ENCODE measurements at regions not wholly inside any gene's neighbourhood (a gene's known extent, or its start where the extent isn't known, plus 50 kb on each side); places are given as distances from the start of the nearest gene placed in this dataset.
A peak's percentile ranks its signal among the peaks of the same experiment; 100 is the strongest.

DNA sequence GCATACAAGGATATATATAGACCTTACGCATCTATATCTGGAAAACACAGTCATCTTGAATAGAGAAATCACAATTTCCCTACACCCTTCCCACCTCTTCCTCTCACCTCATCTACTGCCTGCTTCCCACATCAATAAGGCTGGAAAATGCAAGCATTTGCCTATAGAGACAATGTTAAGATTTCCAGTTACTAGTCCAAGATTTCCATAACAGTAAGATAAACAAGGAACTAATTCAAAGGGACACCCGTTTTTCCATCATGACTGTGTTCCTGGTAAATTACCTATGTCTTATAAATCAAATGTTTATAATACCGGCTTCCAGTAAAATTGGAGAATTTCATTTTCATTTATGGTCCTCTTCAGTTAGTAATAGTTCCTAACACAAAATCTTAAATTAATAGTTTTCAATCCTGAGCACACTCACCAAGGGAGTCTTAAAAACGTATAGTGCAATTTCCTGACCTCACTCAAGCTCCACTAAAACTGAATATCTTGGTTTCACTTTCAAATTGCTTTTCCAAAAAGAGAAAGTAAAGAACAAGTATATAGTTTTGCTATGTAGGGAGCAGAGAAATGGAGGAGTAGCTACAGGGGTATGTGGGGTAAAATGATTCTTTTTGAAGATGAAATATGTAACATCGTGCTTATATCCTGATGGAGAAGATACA lies 398.7 kb downstream of the PLPP3 start:
- no peak for DNase-seq

DNA sequence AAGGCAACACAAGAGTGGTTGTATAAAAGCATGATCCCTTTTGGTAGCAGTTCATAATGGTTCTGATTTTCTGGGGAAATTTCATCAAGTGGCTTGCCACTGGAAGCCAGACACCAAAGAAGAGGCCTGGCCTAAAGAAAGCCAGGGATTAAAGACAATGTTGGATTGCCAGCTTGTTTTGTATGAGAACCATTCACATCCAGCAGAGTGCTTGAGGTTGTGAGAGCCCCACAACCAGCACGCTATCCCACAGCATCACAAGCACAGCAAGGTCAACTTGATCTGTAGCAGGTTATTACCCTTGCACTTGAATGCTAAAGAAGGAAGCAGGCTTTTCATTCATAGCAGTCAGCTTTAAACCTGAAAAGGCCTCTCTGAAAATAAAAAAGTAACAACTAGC lies 399.8 kb downstream of the PLPP3 start:
- DNase-seq = no peak

DNA sequence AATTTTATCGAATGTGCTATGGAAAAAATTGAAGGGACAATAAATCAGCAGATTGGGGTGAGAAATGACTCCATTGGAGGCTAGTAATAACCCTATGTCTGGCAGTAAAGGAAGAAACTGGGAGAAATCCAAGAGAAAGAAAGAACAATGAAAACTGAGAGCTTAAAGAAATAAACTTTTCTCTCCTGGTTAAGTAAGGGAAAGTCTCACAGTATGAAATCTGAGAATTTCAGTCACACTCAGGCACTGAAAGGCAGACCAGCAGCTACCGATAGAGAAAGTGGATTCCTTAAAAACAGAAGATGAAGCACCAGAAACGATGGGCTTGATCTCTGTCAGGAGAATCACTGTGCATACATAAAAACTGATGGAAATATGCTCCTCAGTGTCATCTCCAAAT lies 404.2 kb downstream of the PLPP3 start:
- DNase-seq = no peak

DNA sequence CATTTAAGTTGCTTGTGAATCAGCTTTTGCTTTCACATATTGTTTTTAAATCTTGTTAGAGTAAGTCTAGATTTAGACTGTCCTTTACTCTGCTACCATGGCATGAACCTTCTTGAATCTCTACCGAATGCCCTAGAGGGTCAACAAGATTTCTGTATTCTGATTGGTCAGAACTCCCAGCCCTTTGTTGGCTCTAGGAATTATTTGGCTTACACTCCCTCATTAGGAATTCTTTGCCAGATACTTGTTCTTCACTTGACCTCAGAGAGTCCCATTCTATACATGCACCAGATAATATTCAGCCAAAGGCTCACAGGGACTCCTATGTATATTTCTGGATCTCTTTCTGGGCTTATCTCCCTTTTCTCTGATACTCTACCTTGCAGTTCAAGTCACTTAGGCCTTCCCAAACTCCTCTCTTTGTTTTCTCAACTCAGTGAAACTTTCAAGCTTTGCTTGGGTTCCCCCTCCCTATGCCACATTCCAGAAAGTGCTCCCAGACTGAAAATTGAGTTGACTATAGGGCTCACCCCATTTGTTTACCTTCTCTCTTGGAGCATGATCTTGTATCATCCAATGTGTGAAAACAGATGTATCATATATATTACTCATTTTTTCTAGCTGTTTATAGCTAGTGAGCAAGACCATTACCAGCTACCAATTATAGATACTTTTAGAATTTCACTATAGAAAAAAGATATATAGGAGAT lies 405.0 kb downstream of the PLPP3 start:
- DNase-seq = no peak

DNA sequence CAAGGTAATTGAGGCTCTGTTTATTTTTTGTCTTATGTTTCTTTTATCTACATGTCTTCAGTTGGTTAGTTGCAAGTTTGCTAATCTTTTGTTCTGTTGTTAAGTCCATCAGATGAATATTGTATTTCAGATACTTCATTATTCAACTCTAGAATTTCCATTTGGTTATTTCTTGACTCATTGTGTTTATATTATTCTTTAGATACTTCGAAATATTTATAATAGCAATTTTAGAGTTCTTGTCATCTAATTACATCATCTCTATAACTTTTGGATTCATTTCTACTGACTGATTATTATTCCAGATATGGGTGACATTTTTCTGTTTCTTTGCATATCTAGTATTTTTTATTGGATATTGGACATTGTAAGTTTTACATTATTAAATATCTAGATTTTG lies 405.6 kb downstream of the PLPP3 start:
- DNase-seq = no peak

DNA sequence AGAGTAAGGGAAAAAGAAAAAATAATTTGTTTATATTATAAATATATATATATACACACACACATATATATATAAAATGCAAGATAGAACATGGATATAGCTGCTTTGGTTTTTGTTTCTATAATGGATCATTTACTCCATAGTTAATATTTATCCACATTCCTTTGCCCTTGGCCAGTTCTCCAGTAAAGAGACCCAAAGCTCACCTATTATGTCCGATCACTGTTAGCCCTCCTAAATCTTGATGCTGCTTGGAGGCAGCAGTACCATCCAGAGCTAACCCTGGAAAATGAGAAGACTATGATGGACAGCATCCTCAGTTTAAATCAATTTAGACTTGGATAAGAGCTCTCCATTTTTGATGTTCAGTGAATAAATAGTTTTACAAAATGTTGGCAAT lies 407.7 kb downstream of the PLPP3 start:
- DNase-seq = no peak

DNA sequence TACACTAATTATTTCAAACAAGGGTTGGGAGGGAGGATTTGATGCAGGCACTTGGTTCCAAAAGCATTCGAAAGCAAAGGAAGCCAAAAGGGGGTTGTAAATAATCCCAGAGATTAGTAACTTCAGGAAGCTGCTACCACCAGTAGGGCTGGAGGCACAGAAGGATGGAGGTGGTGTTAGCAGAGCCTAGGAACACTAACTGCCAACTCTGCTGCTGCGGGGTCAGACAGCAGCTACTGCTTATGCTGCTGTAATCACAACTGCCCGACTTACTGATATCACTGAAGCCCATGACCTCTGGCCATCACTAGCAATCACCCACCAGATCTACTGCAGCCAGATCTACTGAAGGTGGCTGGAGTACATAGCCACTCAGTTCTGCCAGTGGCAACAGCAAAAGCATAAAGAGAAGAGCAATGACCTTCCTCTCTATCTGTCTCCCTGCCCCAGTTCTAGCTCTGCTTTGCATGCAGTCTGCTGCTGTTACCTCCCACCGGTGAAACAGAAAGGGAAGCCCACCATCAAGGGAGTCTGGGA lies 408.5 kb downstream of the PLPP3 start:
- no peak for DNase-seq

DNA sequence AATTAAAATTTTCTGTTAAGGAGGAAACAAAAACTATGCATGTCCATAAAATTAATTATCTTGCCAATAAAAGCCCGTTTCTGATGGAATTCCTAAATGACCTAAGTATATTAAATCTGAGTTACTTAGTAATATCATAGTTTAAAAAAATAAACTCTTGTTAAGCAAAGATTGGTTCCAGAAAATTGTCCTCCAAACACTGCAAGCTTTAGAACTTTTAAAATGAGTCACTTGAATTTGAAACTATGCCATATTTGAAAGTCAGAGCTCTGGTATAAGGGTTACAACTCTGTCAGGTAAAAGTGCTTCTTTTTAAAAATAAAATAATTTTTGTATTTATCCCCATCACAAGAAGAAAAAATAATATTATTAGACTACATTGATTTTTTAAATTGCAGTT lies 409.5 kb downstream of the PLPP3 start:
- peak; percentile 20 for DNase-seq

DNA sequence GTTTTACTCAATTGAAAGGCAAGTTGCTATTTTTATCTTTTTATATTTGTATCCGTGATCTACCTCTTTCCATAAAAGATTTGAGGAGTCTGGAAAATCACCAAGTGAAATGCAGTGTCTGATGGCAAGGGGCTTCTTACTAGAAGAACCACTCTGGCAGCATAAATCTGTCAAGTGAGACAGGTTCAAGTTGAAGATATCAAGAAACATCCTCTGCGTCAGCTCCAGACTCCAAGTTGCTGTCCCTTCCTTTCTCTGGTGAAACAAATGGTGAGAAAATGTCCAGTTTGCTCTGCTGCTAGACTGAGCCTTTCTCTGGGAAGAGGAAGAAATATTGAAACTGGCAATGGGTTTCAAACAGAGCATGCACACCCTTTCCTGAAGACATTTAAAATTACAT lies 411.2 kb downstream of the PLPP3 start:
- no peak for DNase-seq

DNA sequence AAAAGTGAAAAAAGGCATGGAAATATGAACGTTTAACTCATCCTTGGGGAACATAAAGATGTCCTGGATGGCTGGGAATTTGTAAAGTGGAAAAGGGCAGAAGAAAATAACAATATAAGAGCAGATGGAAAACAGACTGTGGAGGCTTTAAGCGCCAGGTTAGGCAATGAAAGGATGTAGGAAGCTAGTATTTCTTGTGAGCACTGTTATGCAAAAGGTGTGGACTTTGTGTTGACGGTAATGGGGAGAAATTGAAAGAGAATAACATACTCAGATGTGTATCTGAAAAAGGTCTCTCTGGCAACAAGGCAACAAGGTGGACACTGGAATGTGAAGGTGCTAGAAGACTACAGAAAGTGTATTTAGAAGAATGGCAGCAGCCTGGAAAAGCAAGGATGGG lies 411.8 kb downstream of the PLPP3 start:
- no peak for DNase-seq

DNA sequence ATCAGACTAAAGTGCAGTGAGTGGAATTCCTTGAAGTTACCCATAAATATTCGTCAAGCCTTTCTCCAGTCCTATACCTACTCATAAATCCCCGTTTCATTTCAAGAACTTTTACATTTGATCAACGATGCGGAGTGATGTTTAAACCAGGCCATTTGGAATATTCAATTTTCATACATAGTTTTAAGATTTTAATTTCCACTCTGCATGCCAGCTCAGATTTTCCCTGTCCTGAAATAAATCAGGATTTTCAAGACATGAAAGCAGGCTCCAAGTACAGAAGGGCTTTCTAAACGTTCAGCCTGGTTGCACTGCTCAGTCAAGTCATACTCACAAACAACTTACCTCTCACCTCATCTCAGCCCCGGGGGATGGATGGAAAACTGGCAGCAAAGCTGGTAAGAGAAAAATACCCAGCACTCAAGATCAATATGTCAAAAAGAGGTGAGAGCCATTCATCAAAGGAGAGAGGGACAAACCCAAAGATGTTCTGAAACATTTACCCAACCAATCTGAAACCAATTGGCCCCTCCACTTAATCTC lies 418.5 kb downstream of the PLPP3 start:
- no peak for DNase-seq

DNA sequence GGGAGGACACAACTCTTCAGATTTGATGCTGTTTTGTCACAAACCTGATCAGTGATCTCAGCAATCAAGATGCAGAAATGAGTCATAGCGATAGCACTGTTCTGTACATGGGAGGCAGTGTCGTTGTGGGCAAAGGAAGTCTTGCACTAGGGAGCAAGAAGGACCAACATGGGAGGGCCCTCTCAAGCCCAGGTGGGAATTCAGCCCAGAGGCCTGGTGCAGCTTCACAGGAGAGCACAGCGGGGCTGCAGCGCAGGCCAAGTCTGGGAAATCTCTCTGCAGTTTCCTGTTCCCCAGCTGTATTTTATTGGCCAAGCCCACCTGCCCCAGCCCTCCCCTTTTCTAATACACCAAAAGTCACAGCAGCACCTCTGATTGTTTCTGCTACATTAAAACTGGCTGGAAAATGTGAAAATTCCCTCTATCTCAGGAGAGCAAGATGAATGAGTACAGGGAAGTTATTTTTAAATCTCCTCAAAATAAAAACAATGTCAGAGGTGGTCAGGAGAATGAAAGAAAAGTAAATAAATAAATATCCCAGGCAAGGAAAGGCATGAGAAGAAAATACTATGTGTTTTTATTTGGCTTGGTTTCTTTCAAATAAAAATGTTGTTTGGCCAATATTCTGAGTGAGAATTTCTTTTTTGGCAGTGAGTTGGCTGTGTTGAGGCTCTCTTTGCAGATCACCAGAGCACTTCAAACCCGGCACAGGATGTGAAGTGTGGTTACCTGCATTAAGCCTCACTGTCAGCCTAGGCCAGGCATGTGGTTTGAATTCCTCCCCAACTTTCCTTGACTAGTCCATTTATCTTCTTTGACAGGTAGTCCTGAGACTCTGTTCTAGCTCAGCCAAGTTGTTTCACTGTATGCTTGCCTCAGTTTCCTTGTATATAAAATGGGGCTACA lies 422.1 kb downstream of the PLPP3 start:
- DNase-seq = no peak

DNA sequence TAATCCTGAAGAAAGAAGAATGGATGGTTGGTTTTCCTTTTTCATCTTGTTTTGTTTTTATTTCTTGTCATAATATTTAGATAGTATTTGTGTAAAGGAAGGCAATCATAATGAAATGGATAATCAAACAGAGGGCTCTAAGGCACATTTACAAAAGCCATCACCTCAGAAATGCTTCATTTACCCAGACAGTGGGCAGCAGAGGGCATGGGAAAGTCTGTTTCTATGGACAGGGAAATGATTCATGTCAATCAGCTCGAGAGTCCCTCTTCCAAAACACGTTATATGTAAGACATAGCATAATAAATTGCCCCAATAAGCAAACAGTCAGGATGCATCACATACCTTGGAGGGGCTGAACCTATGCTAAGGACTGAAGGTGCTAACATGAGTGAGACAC lies 426.1 kb downstream of the PLPP3 start:
- no peak for DNase-seq

DNA sequence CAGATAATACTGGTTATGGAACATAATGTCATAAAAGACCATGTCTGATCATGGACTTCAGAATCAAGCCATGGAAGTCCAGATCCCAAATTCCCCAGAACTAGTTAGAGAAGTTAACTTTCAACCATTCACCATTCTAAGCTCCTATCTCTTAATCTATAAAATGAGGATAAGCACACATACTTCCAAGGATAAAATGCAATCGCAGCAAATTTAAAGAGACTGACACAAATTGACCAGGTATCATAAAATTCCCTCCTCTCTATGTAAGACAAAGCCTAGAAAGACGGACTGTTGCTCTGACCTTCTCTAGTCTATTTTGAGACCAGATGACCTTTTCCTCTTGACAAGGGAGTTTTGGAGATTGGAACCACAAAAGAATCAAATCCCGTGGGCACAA lies 426.7 kb downstream of the PLPP3 start:
- DNase-seq = no peak

DNA sequence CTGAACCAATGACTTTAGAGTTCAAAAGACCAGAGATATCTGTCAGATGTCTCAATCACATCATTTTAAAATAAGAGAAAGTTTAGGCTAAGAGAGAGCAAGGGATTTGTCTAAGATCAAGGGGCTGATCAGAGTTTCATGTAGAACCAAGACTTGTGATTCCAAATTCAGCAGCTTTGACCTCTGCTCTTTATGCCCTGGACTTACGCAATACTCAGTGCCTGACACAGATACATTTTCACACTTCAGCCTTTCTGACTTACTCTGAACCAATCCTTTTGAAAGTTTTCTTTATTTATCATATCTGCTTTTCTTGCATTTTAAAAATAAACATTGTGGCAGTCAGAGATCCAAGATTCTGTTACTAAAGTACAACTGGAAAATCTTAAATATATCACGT lies 428.0 kb downstream of the PLPP3 start:
- no peak for DNase-seq

DNA sequence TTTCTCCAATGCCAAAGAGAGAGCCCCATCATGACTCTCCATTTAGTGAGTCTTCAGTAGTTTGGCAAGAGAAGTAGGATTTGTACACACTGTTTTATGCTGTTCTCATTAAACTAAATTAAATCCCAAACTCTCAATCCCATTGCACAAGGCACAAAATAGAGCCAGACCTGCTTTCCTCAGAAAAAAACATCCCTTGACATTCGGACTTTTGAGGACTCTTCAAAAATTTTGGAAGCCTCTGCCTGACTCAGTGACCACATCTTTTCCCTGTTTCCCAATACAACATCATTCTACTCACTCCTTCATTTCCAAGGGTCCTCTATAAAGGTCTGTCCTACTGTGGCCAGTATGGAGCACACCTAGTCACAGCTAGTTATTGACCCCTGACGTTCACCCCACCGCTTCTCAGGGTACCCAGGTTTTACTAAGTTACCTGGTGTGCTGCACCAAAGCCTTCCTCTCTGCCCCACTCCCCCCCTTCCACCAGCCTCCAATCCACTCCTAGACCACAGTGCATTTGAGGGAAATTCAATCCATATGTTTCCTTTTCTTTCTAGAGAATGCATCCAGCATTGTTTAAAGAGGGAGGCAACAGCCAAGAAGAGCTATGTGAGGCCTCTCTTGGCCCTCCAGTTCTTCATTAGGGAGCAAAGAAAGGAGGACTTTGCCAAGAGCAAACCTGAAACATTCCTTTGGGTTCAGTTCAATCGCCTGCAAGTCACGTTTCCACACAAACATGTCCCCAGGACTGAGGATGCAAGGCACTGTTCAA lies 428.7 kb downstream of the PLPP3 start:
- no peak for DNase-seq

DNA sequence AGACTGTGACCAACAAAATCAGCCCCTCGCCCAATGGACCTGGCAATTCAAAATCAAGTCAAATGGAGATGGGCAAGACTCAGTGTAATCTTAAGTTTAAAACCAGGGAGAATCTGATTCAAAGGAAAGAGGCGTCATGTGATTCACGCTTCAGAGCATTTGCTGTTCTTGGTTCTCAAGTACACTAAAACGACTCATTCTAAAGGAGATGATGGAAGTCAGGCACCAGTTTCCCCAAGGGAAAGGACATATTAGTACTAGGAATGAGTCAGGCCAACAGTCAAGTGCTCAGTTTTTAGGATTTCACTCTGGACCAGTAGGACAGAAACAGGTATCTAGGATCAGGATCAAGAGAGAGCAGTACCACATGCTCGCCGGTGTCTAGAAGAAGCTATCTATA lies 429.6 kb downstream of the PLPP3 start:
- no peak for DNase-seq

DNA sequence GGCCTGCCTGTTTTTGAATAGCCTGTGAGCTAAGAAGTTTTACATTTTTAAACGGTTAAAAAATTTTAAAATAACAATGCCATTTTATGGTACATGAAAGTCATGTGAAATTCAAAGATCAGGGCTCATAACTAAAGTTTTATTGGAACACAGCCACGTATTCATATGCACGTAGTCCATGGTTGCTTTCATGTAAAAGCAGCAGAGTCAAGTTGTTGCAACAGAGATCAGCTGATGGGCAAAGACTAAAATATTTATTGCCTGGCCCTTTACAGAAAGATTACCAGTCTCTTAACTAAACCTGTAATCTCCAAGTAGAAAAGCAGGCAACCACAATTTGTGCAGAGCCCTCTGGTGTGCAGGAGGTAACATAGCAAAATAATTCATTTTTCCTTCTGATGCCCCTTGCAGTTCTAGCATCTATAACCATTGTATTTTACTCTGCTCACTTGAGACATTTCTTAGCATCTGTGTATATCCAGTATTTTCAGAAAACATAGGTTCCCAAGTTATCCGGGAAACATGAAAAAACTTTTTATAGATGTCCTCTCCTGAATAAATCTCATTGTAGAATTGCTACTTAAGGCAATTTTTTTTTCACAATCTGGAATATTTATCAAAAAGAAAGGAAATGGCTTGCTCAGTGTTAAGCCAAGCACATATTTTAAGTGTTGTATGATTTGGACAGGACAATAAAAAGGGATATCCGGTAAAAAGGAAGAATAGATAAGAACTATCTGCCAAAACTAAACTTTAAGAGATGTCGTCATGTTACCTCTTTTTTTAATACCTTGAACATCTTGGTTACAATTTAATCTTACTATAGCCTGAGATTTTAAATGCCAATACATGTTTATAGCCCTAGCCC lies 430.8 kb downstream of the PLPP3 start:
- no peak for DNase-seq

DNA sequence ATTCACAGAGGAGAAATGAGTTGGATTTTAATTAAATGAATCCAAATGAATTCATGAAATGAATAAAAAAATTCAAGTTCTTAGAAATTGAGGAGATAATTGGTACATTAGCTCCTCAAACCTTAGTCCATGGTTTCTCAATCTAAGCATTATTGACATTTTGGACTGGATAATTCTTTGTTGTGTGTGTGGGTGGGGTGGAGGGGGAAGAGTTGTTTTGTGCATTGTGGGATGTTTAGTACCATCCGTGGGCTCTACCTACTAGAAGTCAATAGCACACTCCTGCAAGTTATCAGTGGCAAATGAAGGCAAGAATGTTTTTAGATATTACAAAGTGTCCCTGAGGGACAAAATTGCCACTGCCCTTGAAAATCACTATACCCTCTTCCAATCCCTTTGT lies 431.9 kb downstream of the PLPP3 start:
- DNase-seq = no peak

DNA sequence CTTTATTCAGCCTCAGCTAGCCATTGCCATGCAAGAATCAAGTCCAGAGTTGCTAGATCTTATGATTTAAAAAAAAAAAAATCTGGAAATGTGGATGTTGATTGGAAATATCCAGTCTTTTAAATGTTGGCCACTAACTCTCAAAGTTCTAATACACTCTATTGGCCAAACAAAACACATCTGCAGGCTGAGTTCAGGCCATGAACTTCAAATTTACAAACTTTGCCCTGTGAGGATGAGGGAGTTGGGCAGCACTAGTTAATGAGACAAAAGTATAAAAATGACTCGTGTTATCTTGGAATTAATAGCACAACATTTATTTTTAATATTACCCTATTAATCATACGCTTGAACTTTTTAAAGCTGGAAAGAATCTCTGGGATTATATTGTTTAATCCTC lies 432.3 kb downstream of the PLPP3 start:
- no peak for DNase-seq

DNA sequence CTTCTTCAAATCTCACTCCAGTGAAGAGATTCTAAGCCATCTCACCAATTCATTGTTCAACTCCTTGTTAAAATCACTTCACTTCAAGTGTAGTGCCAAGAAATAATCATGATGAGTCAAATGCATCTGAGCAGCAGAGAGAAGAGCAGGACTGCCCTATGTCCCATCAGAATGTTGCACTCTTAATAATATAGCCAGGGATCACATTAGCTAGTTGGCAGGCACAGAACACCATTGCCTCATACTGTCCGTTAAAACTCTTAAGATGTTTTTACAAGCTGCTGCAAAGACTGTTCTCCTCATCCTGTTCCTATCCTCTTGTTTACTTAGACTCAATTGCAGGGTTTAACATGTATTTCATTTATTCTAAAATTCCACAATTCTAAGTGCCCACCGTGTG lies 432.9 kb downstream of the PLPP3 start:
- DNase-seq = peak; percentile 15

DNA sequence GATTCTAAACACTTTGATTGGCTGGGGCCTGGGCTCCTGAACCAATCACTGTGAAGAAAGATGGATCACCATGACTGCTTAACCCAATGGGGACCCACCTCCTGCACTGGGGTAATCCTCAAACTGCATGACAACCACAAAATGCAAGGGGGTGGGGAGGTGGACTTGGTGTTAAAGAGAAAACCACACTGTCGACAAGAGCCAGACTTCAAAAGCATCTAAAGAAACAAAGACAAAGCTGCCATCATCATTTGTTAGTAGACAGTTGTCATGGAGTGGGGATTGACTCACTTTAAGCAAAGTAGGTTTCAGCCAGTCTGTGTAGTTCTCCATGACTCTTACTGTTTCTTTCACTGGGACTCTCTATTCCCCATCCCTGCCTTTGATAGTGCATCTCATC lies 433.8 kb downstream of the PLPP3 start:
- DNase-seq = no peak
